ENCODE measurements at regions not wholly inside any gene's neighbourhood (a gene's known extent, or its start where the extent isn't known, plus 50 kb on each side); places are given as distances from the start of the nearest gene placed in this dataset.
A peak's percentile ranks its signal among the peaks of the same experiment; 100 is the strongest.

DNA sequence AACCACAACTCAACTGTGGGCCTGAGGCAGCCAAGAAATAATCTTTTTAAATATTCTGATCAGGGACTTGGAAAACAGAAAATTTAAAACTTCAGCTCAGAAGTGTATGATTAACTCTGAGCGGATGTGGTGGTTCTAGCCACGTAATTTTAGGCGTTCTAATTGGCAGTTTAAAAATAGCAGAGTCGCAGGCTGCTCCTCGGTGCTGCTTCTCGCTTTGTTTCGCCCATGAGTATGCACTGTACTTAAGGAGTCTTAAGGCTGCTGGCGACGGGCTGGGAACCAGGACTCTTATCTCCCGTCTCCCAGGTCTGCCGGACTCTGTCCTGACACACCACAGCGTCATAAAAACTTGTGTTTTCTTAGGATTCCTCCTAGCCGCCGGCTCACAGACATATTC lies 113.4 kb upstream of the PELI2 start:
- BruUV-seq (replicated peaks): no TSS peak
- H3K27me3 ChIP-seq (ENCODE audit: control insufficient read depth in 2 of 2, insufficient read depth in 2 of 2, low read length in 2 of 2): no peaks in the 10 kb centered on the region
- H3K4me1 ChIP-seq (ENCODE audit: control insufficient read depth, extremely low read depth, insufficient read depth, low read length): no peaks in the 10 kb centered on the region
- FAIRE-seq (no peak), DNase-seq (ENCODE audit: low read depth, low spot score) (no peak)
- no peaks in the 10 kb centered on the region for H4K20me1 ChIP-seq (replicated peaks; ENCODE audit: control insufficient read depth, extremely low read depth, insufficient read depth, low read length)
- ChIA-PET CTCF (no interaction called here), POLR2A (no interaction called here)
- H3K27ac ChIP-seq (ENCODE audit: insufficient read depth, low read depth, low read length): no peak overlapping the region
- dilution Hi-C loops (cut with MboI; ENCODE audit: extremely low pct_ligation_motif_present, low sequenced_read_pairs): no loop called here
- H3K9ac ChIP-seq (replicated peaks; ENCODE audit: extremely low read depth, insufficient read depth, low read length): no peak overlapping the region
- no peaks in the 10 kb centered on the region for H3K79me2 ChIP-seq (ENCODE audit: control insufficient read depth, insufficient read depth, low read length)
- no peak overlapping the region for H2AFZ ChIP-seq (ENCODE audit: low read depth, low read length)
- no peak overlapping the region for H3K4me3 ChIP-seq (replicated peaks in 1 of 3; ENCODE audit: insufficient read depth in 1 of 3, low read depth in 1 of 3, low read length in 3 of 3)
- no peaks in the 10 kb centered on the region for H3K9me3 ChIP-seq (replicated peaks; ENCODE audit: control insufficient read depth, insufficient read depth, low read length)
- no peaks in the 10 kb centered on the region for H3K9me1 ChIP-seq (replicated peaks; ENCODE audit: control insufficient read depth, extremely low read depth, insufficient read depth, low read length)
- no peaks in the 10 kb centered on the region for H3K36me3 ChIP-seq (ENCODE audit: control insufficient read depth in 2 of 2, extremely low read depth in 1 of 2, insufficient read depth in 2 of 2, low read length in 2 of 2)
- TF ChIP-seq POLR2AphosphoS5 (IDR thresholded peaks at IDR 0.05; ENCODE audit: insufficient read depth, low read depth, low read length) (no peak), POLR2A (IDR thresholded peaks at IDR 0.05; ENCODE audit: low read depth, low read length) (no peak), FOS (IDR thresholded peaks at IDR 0.05; ENCODE audit: borderline replicate concordance, insufficient read depth, low read length) (no peak), EZH2 (IDR thresholded peaks at IDR 0.05; ENCODE audit: borderline replicate concordance, low read depth, low read length, severe bottlenecking) (no peak)
- TF ChIP-seq, protein P1, sequence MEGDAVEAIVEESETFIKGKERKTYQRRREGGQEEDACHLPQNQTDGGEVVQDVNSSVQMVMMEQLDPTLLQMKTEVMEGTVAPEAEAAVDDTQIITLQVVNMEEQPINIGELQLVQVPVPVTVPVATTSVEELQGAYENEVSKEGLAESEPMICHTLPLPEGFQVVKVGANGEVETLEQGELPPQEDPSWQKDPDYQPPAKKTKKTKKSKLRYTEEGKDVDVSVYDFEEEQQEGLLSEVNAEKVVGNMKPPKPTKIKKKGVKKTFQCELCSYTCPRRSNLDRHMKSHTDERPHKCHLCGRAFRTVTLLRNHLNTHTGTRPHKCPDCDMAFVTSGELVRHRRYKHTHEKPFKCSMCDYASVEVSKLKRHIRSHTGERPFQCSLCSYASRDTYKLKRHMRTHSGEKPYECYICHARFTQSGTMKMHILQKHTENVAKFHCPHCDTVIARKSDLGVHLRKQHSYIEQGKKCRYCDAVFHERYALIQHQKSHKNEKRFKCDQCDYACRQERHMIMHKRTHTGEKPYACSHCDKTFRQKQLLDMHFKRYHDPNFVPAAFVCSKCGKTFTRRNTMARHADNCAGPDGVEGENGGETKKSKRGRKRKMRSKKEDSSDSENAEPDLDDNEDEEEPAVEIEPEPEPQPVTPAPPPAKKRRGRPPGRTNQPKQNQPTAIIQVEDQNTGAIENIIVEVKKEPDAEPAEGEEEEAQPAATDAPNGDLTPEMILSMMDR (IDR thresholded peaks at IDR 0.05; ENCODE audit: extremely low read depth in 1 of 2, insufficient read depth in 1 of 2, low read depth in 1 of 2, low read length in 2 of 2): no peak
- intact Hi-C loops (cut with micrococcal nuclease): no loop called here
- no peak overlapping the region for H3K4me2 ChIP-seq (ENCODE audit: insufficient read depth, low read length)

DNA sequence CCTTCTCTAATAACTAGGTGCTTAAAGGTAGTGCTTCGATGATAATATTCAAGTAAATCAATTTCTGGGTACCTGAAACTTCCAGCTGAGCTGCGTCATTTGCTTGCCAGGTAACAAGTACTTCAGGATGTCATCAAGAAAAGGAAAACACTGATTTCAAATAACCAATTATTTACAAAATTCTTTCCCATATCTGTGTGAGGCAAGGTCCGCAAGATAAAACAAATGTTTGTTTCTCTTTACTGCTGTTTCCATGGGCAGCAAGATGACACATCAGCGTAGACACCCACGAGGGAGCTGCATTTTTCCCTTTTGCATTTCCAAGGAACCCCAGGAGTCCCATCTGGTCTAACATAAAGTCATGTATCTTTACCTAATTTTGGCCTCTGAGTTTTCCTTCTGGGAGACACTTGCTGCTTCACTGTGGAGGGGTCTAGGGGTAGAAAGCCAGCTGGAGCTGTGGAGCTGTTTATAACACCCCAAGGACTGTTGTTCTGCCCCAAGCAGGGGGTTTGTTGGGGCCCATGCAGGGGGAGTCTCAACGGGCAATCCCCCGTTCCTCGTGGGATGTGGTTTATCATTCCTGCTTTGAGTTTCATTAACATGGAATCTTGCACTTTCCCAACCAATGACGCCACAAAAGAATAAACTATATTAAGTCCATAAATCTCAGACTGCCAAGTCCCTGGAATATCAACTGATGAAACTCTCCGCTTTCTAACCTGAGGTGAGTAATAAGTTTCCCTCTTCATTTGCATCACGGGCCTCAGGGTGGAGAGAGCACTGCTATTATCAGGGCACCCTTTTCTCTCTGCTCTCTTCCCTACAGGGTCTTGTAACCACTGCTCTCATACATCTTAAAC lies 112.8 kb upstream of the PELI2 start:
- Histone ChIP-seq H3K9ac (replicated peaks; ENCODE audit: extremely low read depth, insufficient read depth, low read length) (no peak overlapping the region), H3K4me3 (replicated peaks in 1 of 3; ENCODE audit: insufficient read depth in 1 of 3, low read depth in 1 of 3, low read length in 3 of 3) (no peak overlapping the region), H3K36me3 (ENCODE audit: control insufficient read depth in 2 of 2, extremely low read depth in 1 of 2, insufficient read depth in 2 of 2, low read length in 2 of 2) (no peaks in the 10 kb centered on the region), H3K79me2 (ENCODE audit: control insufficient read depth, insufficient read depth, low read length) (no peaks in the 10 kb centered on the region), H4K20me1 (replicated peaks; ENCODE audit: control insufficient read depth, extremely low read depth, insufficient read depth, low read length) (no peaks in the 10 kb centered on the region), H3K4me2 (ENCODE audit: insufficient read depth, low read length) (no peak overlapping the region), H3K27ac (ENCODE audit: insufficient read depth, low read depth, low read length) (no peak overlapping the region), H2AFZ (ENCODE audit: low read depth, low read length) (no peak overlapping the region), H3K9me3 (replicated peaks; ENCODE audit: control insufficient read depth, insufficient read depth, low read length) (no peaks in the 10 kb centered on the region), H3K4me1 (ENCODE audit: control insufficient read depth, extremely low read depth, insufficient read depth, low read length) (no peaks in the 10 kb centered on the region), H3K9me1 (replicated peaks; ENCODE audit: control insufficient read depth, extremely low read depth, insufficient read depth, low read length) (no peaks in the 10 kb centered on the region), H3K27me3 (ENCODE audit: control insufficient read depth in 2 of 2, insufficient read depth in 2 of 2, low read length in 2 of 2) (no peaks in the 10 kb centered on the region)
- intact Hi-C loops (cut with micrococcal nuclease) (no loop called here), dilution Hi-C loops (cut with MboI; ENCODE audit: extremely low pct_ligation_motif_present, low sequenced_read_pairs) (no loop called here)
- no peak for TF ChIP-seq FOS (IDR thresholded peaks at IDR 0.05; ENCODE audit: borderline replicate concordance, insufficient read depth, low read length)
- TF ChIP-seq GATA2 (IDR thresholded peaks at IDR 0.05; ENCODE audit: insufficient read depth, insufficient read length, low read depth, low read length): no peak
- no peak for TF ChIP-seq MAX (IDR thresholded peaks at IDR 0.05; ENCODE audit: insufficient read depth, insufficient read length)
- TF ChIP-seq, protein P1 (IDR thresholded peaks at IDR 0.05; ENCODE audit: extremely low read depth in 1 of 2, insufficient read depth in 1 of 2, low read depth in 1 of 2, low read length in 2 of 2): no peak
- no peak for TF ChIP-seq POLR2AphosphoS5 (IDR thresholded peaks at IDR 0.05; ENCODE audit: insufficient read depth, low read depth, low read length)
- no peak for TF ChIP-seq JUN (IDR thresholded peaks at IDR 0.05; ENCODE audit: borderline replicate concordance, insufficient read depth, insufficient read length, low read depth)
- no peak for TF ChIP-seq POLR2A (IDR thresholded peaks at IDR 0.05; ENCODE audit: low read depth, low read length)
- TF ChIP-seq EZH2 (IDR thresholded peaks at IDR 0.05; ENCODE audit: borderline replicate concordance, low read depth, low read length, severe bottlenecking): no peak
- TF ChIP-seq MYC (IDR thresholded peaks at IDR 0.05; ENCODE audit: low read depth, low read length): no peak
- FAIRE-seq (no peak), DNase-seq (ENCODE audit: low read depth, low spot score) (peak; percentile 8)
- CTCF ChIA-PET: no interaction called here
- BruUV-seq (replicated peaks): no TSS peak
- POLR2A ChIA-PET: no interaction called here
